ENCODE measurements at regions not wholly inside any gene's neighbourhood (a gene's known extent, or its start where the extent isn't known, plus 50 kb on each side); places are given as distances from the start of the nearest gene placed in this dataset.
A peak's percentile ranks its signal among the peaks of the same experiment; 100 is the strongest.
"Not testable (repeated sequence)": the region's sequence is repeated elsewhere in the genome, so short reads cannot be mapped to it uniquely, and the experiment has no call there.

GRCh38 chr18:10134204-10134603, 220.4 kb downstream of the VAPA start:
- Mint-ChIP-seq H3K9me3 (peaks cover 0 to 2% (median 0%) of the 10 kb centered on the region in 11 donors), H3K4me1 (peaks cover 0 to 7% (median 0%) of the 10 kb centered on the region in 7 donors), H3K36me3 (no peaks in the 10 kb centered on the region), H3K27me3 (peaks cover 22 to 62% (median 34%) of the 10 kb centered on the region in 5 donors), H3K27ac (no peak overlapping the region), H3K4me3 (no peak overlapping the region)
- Histone ChIP-seq H3K4me1 (ENCODE audit: control insufficient read depth in 2 of 2, insufficient read depth in 2 of 2, low read length in 2 of 2) (no peaks in the 10 kb centered on the region), H3K36me3 (ENCODE audit: control insufficient read depth in 2 of 3, insufficient read depth in 3 of 3, low read length in 3 of 3) (no peaks in the 10 kb centered on the region), H3K27me3 (ENCODE audit: control insufficient read depth in 2 of 2, insufficient read depth in 2 of 2, low read length in 2 of 2) (peaks cover 0 to 5% of the 10 kb centered on the region in 2 donors), H3K9me3 (ENCODE audit: control insufficient read depth in 2 of 3, low read length in 3 of 3) (no peaks in the 10 kb centered on the region), H3K4me3 (ENCODE audit: low read length) (no peak overlapping the region), H3K27ac (ENCODE audit: low read depth, low read length) (no peak overlapping the region)
- intact Hi-C loops (cut with micrococcal nuclease): no loop called here
- DNase-seq (no peak), ATAC-seq (no peak)
- ChIA-PET POLR2A (no interaction called here), CTCF (no interaction called here)

- H3K4me3 Mint-ChIP-seq; intact Hi-C loops (cut with micrococcal nuclease); DNase-seq: not testable (repeated sequence)
These were observed 220.9 kb downstream of the VAPA start for GRCh38 chr18:10134749-10135148.

GRCh38 chr18:10135302-10135926, 221.6 kb downstream of the VAPA start:
- POLR2A ChIA-PET: no interaction called here
- peaks cover 18 to 61% (median 32%) of the 10 kb centered on the region in 5 donors for H3K27me3 Mint-ChIP-seq
- no peaks in the 10 kb centered on the region for H3K36me3 ChIP-seq (ENCODE audit: control insufficient read depth in 2 of 3, insufficient read depth in 3 of 3, low read length in 3 of 3)
- H3K27me3 ChIP-seq (ENCODE audit: control insufficient read depth in 2 of 2, insufficient read depth in 2 of 2, low read length in 2 of 2): peaks cover 0 to 5% of the 10 kb centered on the region in 2 donors
- no peaks in the 10 kb centered on the region for H3K9me3 ChIP-seq (ENCODE audit: control insufficient read depth in 2 of 3, low read length in 3 of 3)
- H3K36me3 Mint-ChIP-seq: no peaks in the 10 kb centered on the region
- ATAC-seq (no peak), DNase-seq (no peak)
- H3K4me3 Mint-ChIP-seq: no peak overlapping the region
- H3K4me3 ChIP-seq (ENCODE audit: low read length): no peak overlapping the region
- intact Hi-C loops (cut with micrococcal nuclease): no loop called here
- H3K4me1 Mint-ChIP-seq: peaks cover 0 to 8% (median 3%) of the 10 kb centered on the region in 7 donors
- CTCF ChIA-PET: no interaction called here
- H3K27ac ChIP-seq (ENCODE audit: low read depth, low read length): no peak overlapping the region
- peaks cover 0 to 2% (median 0%) of the 10 kb centered on the region in 11 donors for H3K9me3 Mint-ChIP-seq
- H3K4me1 ChIP-seq (ENCODE audit: control insufficient read depth in 2 of 2, insufficient read depth in 2 of 2, low read length in 2 of 2): no peaks in the 10 kb centered on the region
- H3K27ac Mint-ChIP-seq: no peak overlapping the region

More at GRCh38 chr18:10134749-10135148, 220.9 kb downstream of the VAPA start:
- H3K27ac ChIP-seq (ENCODE audit: low read depth, low read length); H3K36me3 Mint-ChIP-seq; H3K36me3 ChIP-seq (ENCODE audit: control insufficient read depth in 2 of 3, insufficient read depth in 3 of 3, low read length in 3 of 3); H3K27ac Mint-ChIP-seq; H3K4me1 ChIP-seq (ENCODE audit: control insufficient read depth in 2 of 2, insufficient read depth in 2 of 2, low read length in 2 of 2); CTCF ChIA-PET; POLR2A ChIA-PET; H3K9me3 ChIP-seq (ENCODE audit: control insufficient read depth in 2 of 3, low read length in 3 of 3); H3K27me3 ChIP-seq (ENCODE audit: control insufficient read depth in 2 of 2, insufficient read depth in 2 of 2, low read length in 2 of 2); H3K4me1 Mint-ChIP-seq; H3K4me3 ChIP-seq (ENCODE audit: low read length); H3K9me3 Mint-ChIP-seq; ATAC-seq: not testable (repeated sequence)
- H3K27me3 Mint-ChIP-seq: peaks cover 22 to 61% (median 34%) of the 10 kb centered on the region in 5 donors

- Histone ChIP-seq H3K4me1 (ENCODE audit: control insufficient read depth in 2 of 2, insufficient read depth in 2 of 2, low read length in 2 of 2) (no peaks in the 10 kb centered on the region), H3K4me3 (ENCODE audit: low read length) (no peak overlapping the region), H3K27ac (ENCODE audit: low read depth, low read length) (no peak overlapping the region), H3K36me3 (ENCODE audit: control insufficient read depth in 2 of 3, insufficient read depth in 3 of 3, low read length in 3 of 3) (no peaks in the 10 kb centered on the region), H3K27me3 (ENCODE audit: control insufficient read depth in 2 of 2, insufficient read depth in 2 of 2, low read length in 2 of 2) (no peaks in the 10 kb centered on the region), H3K9me3 (ENCODE audit: control insufficient read depth in 2 of 3, low read length in 3 of 3) (no peaks in the 10 kb centered on the region)
- ChIA-PET CTCF (no interaction called here), POLR2A (no interaction called here)
- Mint-ChIP-seq H3K36me3 (no peaks in the 10 kb centered on the region), H3K4me3 (no peak overlapping the region), H3K9me3 (peaks cover 0 to 2% (median 0%) of the 10 kb centered on the region in 11 donors), H3K4me1 (peaks cover 0 to 11% (median 1%) of the 10 kb centered on the region in 7 donors), H3K27me3 (peaks cover 4 to 33% (median 8%) of the 10 kb centered on the region in 5 donors), H3K27ac (no peak overlapping the region)
- DNase-seq: no peak
- ATAC-seq: no peak
- intact Hi-C loops (cut with micrococcal nuclease): no loop called here
These were observed 224.9 kb downstream of the VAPA start for GRCh38 chr18:10138719-10139118.

GRCh38 chr18:10139783-10140410, 226.1 kb downstream of the VAPA start:
- ATAC-seq (no peak), DNase-seq (no peak)
- no peaks in the 10 kb centered on the region for H3K27me3 ChIP-seq (ENCODE audit: control insufficient read depth in 2 of 2, insufficient read depth in 2 of 2, low read length in 2 of 2)
- no peaks in the 10 kb centered on the region for H3K36me3 ChIP-seq (ENCODE audit: control insufficient read depth in 2 of 3, insufficient read depth in 3 of 3, low read length in 3 of 3)
- H3K27ac ChIP-seq (ENCODE audit: low read depth, low read length): no peak overlapping the region
- POLR2A ChIA-PET: no interaction called here
- Mint-ChIP-seq H3K4me3 (no peak overlapping the region), H3K36me3 (no peaks in the 10 kb centered on the region), H3K4me1 (peaks cover 0 to 11% (median 1%) of the 10 kb centered on the region in 7 donors), H3K27me3 (peaks cover 0 to 24% (median 4%) of the 10 kb centered on the region in 5 donors), H3K27ac (peak overlapping the region in 1 of 9 donors; percentile 11), H3K9me3 (peaks cover 0 to 2% (median 0%) of the 10 kb centered on the region in 11 donors)
- CTCF ChIA-PET: no interaction called here
- intact Hi-C loops (cut with micrococcal nuclease): no loop called here
- no peak overlapping the region for H3K4me3 ChIP-seq (ENCODE audit: low read length)
- H3K9me3 ChIP-seq (ENCODE audit: control insufficient read depth in 2 of 3, low read length in 3 of 3): no peaks in the 10 kb centered on the region
- H3K4me1 ChIP-seq (ENCODE audit: control insufficient read depth in 2 of 2, insufficient read depth in 2 of 2, low read length in 2 of 2): no peaks in the 10 kb centered on the region

GRCh38 chr18:10140461-10141282, 226.9 kb downstream of the VAPA start:
- DNase-seq (no peak), ATAC-seq (no peak)
- H3K4me1 ChIP-seq (ENCODE audit: control insufficient read depth in 2 of 2, insufficient read depth in 2 of 2, low read length in 2 of 2): no peaks in the 10 kb centered on the region
- Mint-ChIP-seq H3K27ac (peak overlapping the region in 1 of 9 donors; percentile 53), H3K4me1 (peaks cover 0 to 11% (median 1%) of the 10 kb centered on the region in 7 donors), H3K4me3 (no peak overlapping the region), H3K9me3 (peaks cover 0 to 2% (median 0%) of the 10 kb centered on the region in 11 donors), H3K27me3 (peaks cover 0 to 24% (median 4%) of the 10 kb centered on the region in 5 donors), H3K36me3 (no peaks in the 10 kb centered on the region)
- ChIA-PET CTCF (no interaction called here), POLR2A (no interaction called here)
- no peaks in the 10 kb centered on the region for H3K9me3 ChIP-seq (ENCODE audit: control insufficient read depth in 2 of 3, low read length in 3 of 3)
- intact Hi-C loops (cut with micrococcal nuclease): no loop called here
- no peaks in the 10 kb centered on the region for H3K36me3 ChIP-seq (ENCODE audit: control insufficient read depth in 2 of 3, insufficient read depth in 3 of 3, low read length in 3 of 3)
- H3K27me3 ChIP-seq (ENCODE audit: control insufficient read depth in 2 of 2, insufficient read depth in 2 of 2, low read length in 2 of 2): no peaks in the 10 kb centered on the region
- no peak overlapping the region for H3K4me3 ChIP-seq (ENCODE audit: low read length)
- H3K27ac ChIP-seq (ENCODE audit: low read depth, low read length): no peak overlapping the region

Data from naive thymus-derived CD4-positive, alpha-beta T cell (primary cell).